Testis (tissue), 2 donors: ENCODE measurements at regions not wholly inside any gene's neighbourhood (a gene's known extent, or its start where the extent isn't known, plus 50 kb on each side); places are given as distances from the start of the nearest gene placed in this dataset.

Experiments used
- CTCF ChIP-seq, 3 experiments: fragments of 450-650 bp in 2 of 3; fragments of 200-600 bp in 1 of 3; sonication (generic) in 1 of 3; IDR thresholded peaks; one replicate each; pipeline ENCODE4 v1.5.1; 2016 to 2019; ENCODE audit warnings: antibody characterized with exemption in 3 of 3, mild to moderate bottlenecking in 2 of 3, moderate library complexity in 1 of 3
- POLR2A ChIP-seq: fragments of 450-650 bp; IDR thresholded peaks from one replicate; pipeline ENCODE4 v1.6.1; 2017; ENCODE audit warnings: antibody characterized with exemption, mild to moderate bottlenecking, moderate library complexity

DNA sequence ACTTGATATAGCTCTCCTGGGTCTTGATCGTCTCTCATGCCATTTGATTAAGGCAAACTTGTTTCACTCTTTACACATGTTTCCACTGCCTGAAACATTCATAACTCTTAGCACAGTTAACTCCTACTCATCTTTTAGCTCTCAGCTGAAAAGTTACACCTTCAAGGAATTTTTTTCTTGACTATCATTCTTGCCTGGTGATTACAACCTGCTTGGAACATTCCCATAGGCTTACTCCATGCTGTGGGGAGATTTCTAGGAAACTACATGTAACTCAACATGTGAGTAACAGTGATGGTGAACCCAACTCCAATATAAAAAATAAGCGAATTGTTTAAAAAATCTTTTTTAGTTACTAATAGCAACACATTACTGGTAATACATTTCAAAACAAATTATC is 224.1 kb upstream of the MPDZ start:
- TF ChIP-seq CTCF (IDR thresholded peaks at IDR 0.05) (no peak), POLR2A (no peak)
